ENCODE measurements at regions not wholly inside any gene's neighbourhood (a gene's known extent, or its start where the extent isn't known, plus 50 kb on each side); places are given as distances from the start of the nearest gene placed in this dataset.

DNA sequence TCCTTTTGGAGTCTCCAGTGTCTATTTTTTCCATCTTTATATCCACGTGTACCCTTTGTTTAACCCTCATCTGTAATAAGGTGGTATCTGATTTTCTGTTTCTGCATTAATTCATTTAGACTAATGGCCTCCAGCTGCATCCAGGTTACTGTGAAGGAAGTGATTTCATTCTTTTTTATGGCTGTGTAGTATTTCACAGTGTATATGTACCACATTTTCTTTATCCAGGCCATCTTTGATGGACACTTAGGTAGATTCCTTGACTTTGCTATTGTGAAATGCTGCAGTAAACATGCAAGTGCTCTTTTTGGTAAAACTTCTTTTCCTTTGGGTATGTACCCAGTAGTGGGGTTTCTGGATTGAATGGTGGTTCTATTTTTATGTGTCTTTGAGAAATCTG, 128.0 kb upstream of the MTPN start:
- TF ChIP-seq, protein P1, sequence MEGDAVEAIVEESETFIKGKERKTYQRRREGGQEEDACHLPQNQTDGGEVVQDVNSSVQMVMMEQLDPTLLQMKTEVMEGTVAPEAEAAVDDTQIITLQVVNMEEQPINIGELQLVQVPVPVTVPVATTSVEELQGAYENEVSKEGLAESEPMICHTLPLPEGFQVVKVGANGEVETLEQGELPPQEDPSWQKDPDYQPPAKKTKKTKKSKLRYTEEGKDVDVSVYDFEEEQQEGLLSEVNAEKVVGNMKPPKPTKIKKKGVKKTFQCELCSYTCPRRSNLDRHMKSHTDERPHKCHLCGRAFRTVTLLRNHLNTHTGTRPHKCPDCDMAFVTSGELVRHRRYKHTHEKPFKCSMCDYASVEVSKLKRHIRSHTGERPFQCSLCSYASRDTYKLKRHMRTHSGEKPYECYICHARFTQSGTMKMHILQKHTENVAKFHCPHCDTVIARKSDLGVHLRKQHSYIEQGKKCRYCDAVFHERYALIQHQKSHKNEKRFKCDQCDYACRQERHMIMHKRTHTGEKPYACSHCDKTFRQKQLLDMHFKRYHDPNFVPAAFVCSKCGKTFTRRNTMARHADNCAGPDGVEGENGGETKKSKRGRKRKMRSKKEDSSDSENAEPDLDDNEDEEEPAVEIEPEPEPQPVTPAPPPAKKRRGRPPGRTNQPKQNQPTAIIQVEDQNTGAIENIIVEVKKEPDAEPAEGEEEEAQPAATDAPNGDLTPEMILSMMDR (conservative IDR thresholded peaks at IDR 0.05; ENCODE audit: low read depth, low read length) = no peak
- TF ChIP-seq EZH2 (IDR thresholded peaks at IDR 0.05; ENCODE audit: low read length, unreplicated experiment) (no peak), EZH2phosphoT487 (IDR thresholded peaks at IDR 0.05; ENCODE audit: borderline replicate concordance, low read length) (no peak)
